CD4-positive, alpha-beta memory T cell (primary cell): ENCODE measurements at regions not wholly inside any gene's neighbourhood (a gene's known extent, or its start where the extent isn't known, plus 50 kb on each side); places are given as distances from the start of the nearest gene placed in this dataset.
"Not testable (repeated sequence)": the region's sequence is repeated elsewhere in the genome, so short reads cannot be mapped to it uniquely, and the experiment has no call there.

Experiments used
- CTCF ChIA-PET: fragments of 350-600 bp; sonication (Branson Sonifier 250); formaldehyde crosslinking; loops from one replicate; lab custom pipeline; 2021; ENCODE audit warnings: inconsistent platforms; ENCODE audit not compliant: partially characterized antibody; lab: Charles Lee
- POLR2A ChIA-PET: fragments of 350-600 bp; sonication (Branson Sonifier 250); formaldehyde crosslinking; loops from one replicate; lab custom pipeline; 2021; ENCODE audit not compliant: partially characterized antibody; lab: Charles Lee
- DNase-seq, 5 donors: peaks; one replicate each; pipeline versions ENCODE4 v3.0.0 to v3.0.0-alpha.2; 2020 to 2022; ENCODE audit warnings: mixed read lengths in 1 of 5
- H3K27ac ChIP-seq: one replicate; pipeline ENCODE4 v1.7.0; 2013; ENCODE audit warnings: low read depth, low read length
- H3K27me3 ChIP-seq: 2 replicates; pipeline ENCODE4 v1.7.0; 2013; ENCODE audit warnings: mild to moderate bottlenecking, low read length, moderate library complexity; ENCODE audit not compliant: insufficient read depth
- H3K36me3 ChIP-seq: 2 replicates; pipeline ENCODE4 v1.7.0; 2013; ENCODE audit warnings: mild to moderate bottlenecking, low read length, moderate library complexity; ENCODE audit not compliant: insufficient read depth
- H3K4me1 ChIP-seq: 2 replicates; pipeline ENCODE4 v1.7.0; 2013; ENCODE audit warnings: mild to moderate bottlenecking, low read length, moderate library complexity; ENCODE audit not compliant: insufficient read depth
- H3K4me3 ChIP-seq, 2 donors: one replicate each; pipeline ENCODE4 v1.7.0; 2013; ENCODE audit warnings: low read length in 2 of 2, mild to moderate bottlenecking in 1 of 2
- H3K9me3 ChIP-seq, 2 donors: one replicate each; pipeline ENCODE4 v1.7.0; 2013; ENCODE audit warnings: low read length in 2 of 2, control low read depth in 1 of 2; ENCODE audit not compliant: control insufficient read depth in 1 of 2
- H3K27ac Mint-ChIP-seq, 7 donors: one replicate each; pipeline ENCODE4 v1.8.0; 2020 to 2021; ENCODE audit warnings: mixed read lengths in 7 of 7, mild to moderate bottlenecking in 6 of 7, inconsistent platforms in 3 of 7, moderate library complexity in 3 of 7
- H3K27me3 Mint-ChIP-seq, 2 donors: one replicate each; pipeline ENCODE4 v1.8.0; 2020 to 2021; ENCODE audit warnings: mixed read lengths in 2 of 2
- H3K36me3 Mint-ChIP-seq, 2 donors: one replicate each; pipeline ENCODE4 v1.8.0; 2020 to 2021; ENCODE audit warnings: mixed read lengths in 2 of 2, inconsistent platforms in 1 of 2, mild to moderate bottlenecking in 1 of 2
- H3K4me1 Mint-ChIP-seq, 4 donors: one replicate each; pipeline ENCODE4 v1.8.0; 2020 to 2021; ENCODE audit warnings: mixed read lengths in 4 of 4, mild to moderate bottlenecking in 1 of 4
- H3K4me3 Mint-ChIP-seq, 8 donors: one replicate each; pipeline ENCODE4 v1.8.0; 2020 to 2021; ENCODE audit warnings: mixed read lengths in 8 of 8, mild to moderate bottlenecking in 7 of 8, moderate library complexity in 6 of 8, inconsistent platforms in 3 of 8
- H3K9me3 Mint-ChIP-seq, 8 donors: one replicate each; pipeline ENCODE4 v1.8.0; 2020 to 2021; ENCODE audit warnings: mixed read lengths in 8 of 8, mild to moderate bottlenecking in 5 of 8, inconsistent platforms in 3 of 8, moderate library complexity in 1 of 8
- intact Hi-C: fragments of 100-400 bp; cut with micrococcal nuclease; formaldehyde crosslinking; loops from one replicate; pipeline ENCODE4 v1.15.1; 2023

GRCh38 chr11:128042290-128042751 lies 545.0 kb downstream of the ETS1 start:
- POLR2A ChIA-PET, result interaction anchor here (0.8 to 2.2 kb wide), 3 partner anchors 10 to 88 kb away, joined by 3 to 11 read pairs (median 7); no protein-coding TSS in a partner anchor
- Mint-ChIP-seq H3K4me3 (peak overlapping the region in 7 of 8 donors; percentile 16 to 74 (median 56)), H3K27ac (peak overlapping the region; percentile 76 to 94 (median 87)), H3K27me3 (no peaks in the 10 kb centered on the region), H3K4me1 (peaks cover 52 to 57% (median 54%) of the 10 kb centered on the region in 4 donors), H3K9me3 (peaks cover 0 to 4% (median 0%) of the 10 kb centered on the region in 8 donors), H3K36me3 (peaks cover 2 to 5% of the 10 kb centered on the region in 2 donors)
- CTCF ChIA-PET, result interaction anchor here (0.7 to 2.3 kb wide), 3 partner anchors 10 to 592 kb away, joined by 3 to 10 read pairs (median 8); no protein-coding TSS in a partner anchor
- no peaks in the 10 kb centered on the region for H3K36me3 ChIP-seq
- peak overlapping the region; percentile 27 for H3K27ac ChIP-seq
- no peaks in the 10 kb centered on the region for H3K27me3 ChIP-seq
- intact Hi-C loops, result no loop called here
- DNase-seq, result no peak
- no peaks in the 10 kb centered on the region for H3K9me3 ChIP-seq
- H3K4me3 ChIP-seq, result peak overlapping the region in 1 of 2 donors; percentile 33
- H3K4me1 ChIP-seq, result peaks cover 83% of the 10 kb centered on the region

GRCh38 chr11:128040603-128041002 lies 546.8 kb downstream of the ETS1 start:
- no peaks in the 10 kb centered on the region for H3K27me3 ChIP-seq
- H3K9me3 ChIP-seq, result no peaks in the 10 kb centered on the region
- DNase-seq, result no peak
- Mint-ChIP-seq H3K9me3 (peaks cover 0 to 4% (median 0%) of the 10 kb centered on the region in 8 donors), H3K4me1 (peaks cover 44 to 57% (median 52%) of the 10 kb centered on the region in 4 donors), H3K27me3 (no peaks in the 10 kb centered on the region), H3K27ac (peak overlapping the region in 6 of 7 donors; percentile 70 to 91 (median 82)), H3K4me3 (peak overlapping the region in 4 of 8 donors; percentile 22 to 73 (median 42)), H3K36me3 (peaks cover 2 to 5% of the 10 kb centered on the region in 2 donors)
- peak overlapping the region; percentile 45 for H3K27ac ChIP-seq
- ChIA-PET CTCF (interaction anchor here (4.8 to 5.2 kb wide), 3 partner anchors 11 to 118 kb away, joined by 36 to 127 read pairs (median 72); no protein-coding TSS in a partner anchor), POLR2A (interaction anchor here (1.1 to 5.0 kb wide), 3 partner anchors 9 to 448 kb away, joined by 4 to 208 read pairs (median 5); no protein-coding TSS in a partner anchor)
- H3K4me3 ChIP-seq, result no peak overlapping the region
- no peaks in the 10 kb centered on the region for H3K36me3 ChIP-seq
- H3K4me1 ChIP-seq, result peaks cover 94% of the 10 kb centered on the region
- intact Hi-C loops, result no loop called here

- H3K27ac ChIP-seq, result peak overlapping the region; percentile 45
- H3K4me1 ChIP-seq, result peaks cover 90% of the 10 kb centered on the region
- H3K9me3 ChIP-seq, result no peaks in the 10 kb centered on the region
- H3K9me3 Mint-ChIP-seq, result peaks cover 0 to 4% (median 0%) of the 10 kb centered on the region in 8 donors
- peak overlapping the region; percentile 18 to 43 for H3K4me3 ChIP-seq
- no peaks in the 10 kb centered on the region for H3K36me3 ChIP-seq
- H3K27me3 Mint-ChIP-seq, result no peaks in the 10 kb centered on the region
- no peaks in the 10 kb centered on the region for H3K27me3 ChIP-seq
- DNase-seq, result peak; percentile 79 to 90 (median 83)
- peak overlapping the region in 2 of 8 donors; percentile 81 to 86 for H3K4me3 Mint-ChIP-seq
- peaks cover 2 to 5% of the 10 kb centered on the region in 2 donors for H3K36me3 Mint-ChIP-seq
- H3K27ac Mint-ChIP-seq, result peak overlapping the region in 5 of 7 donors; percentile 90 to 96 (median 93)
- intact Hi-C loops, result loop anchor here (1.0 to 10.0 kb wide), 6 partner anchors 15 to 808 kb away; no protein-coding TSS in a partner anchor
- CTCF ChIA-PET, result interaction anchor here (0.8 to 5.2 kb wide), 18 partner anchors 11 to 792 kb away, joined by 3 to 127 read pairs (median 4); no protein-coding TSS in a partner anchor
- POLR2A ChIA-PET, result interaction anchor here (0.6 to 5.0 kb wide), 31 partner anchors 10 to 817 kb away, joined by 3 to 208 read pairs (median 4); partner anchors contain the start of gene FLI1
- H3K4me1 Mint-ChIP-seq, result peaks cover 32 to 47% (median 41%) of the 10 kb centered on the region in 4 donors
Observed at GRCh38 chr11:128039140-128040021, 548.0 kb downstream of the ETS1 start.

- Mint-ChIP-seq H3K27me3 (no peaks in the 10 kb centered on the region), H3K4me1 (peaks cover 14 to 39% (median 24%) of the 10 kb centered on the region in 4 donors), H3K27ac (peak overlapping the region in 1 of 7 donors; percentile 82), H3K36me3 (peaks cover 0 to 2% of the 10 kb centered on the region in 2 donors), H3K9me3 (no peaks in the 10 kb centered on the region), H3K4me3 (no peak overlapping the region)
- H3K36me3 ChIP-seq, result no peaks in the 10 kb centered on the region
- peaks cover 67% of the 10 kb centered on the region for H3K4me1 ChIP-seq
- H3K27ac ChIP-seq, result peak overlapping the region; percentile 41
- no peaks in the 10 kb centered on the region for H3K9me3 ChIP-seq
- peak overlapping the region in 1 of 2 donors; percentile 44 for H3K4me3 ChIP-seq
- no peak for DNase-seq
- ChIA-PET POLR2A (interaction anchor here (1.2 to 5.0 kb wide), 4 partner anchors 17 to 136 kb away, joined by 4 to 208 read pairs (median 7); no protein-coding TSS in a partner anchor), CTCF (interaction anchor here (0.6 to 5.2 kb wide), 8 partner anchors 10 to 809 kb away, joined by 3 to 127 read pairs (median 8); no protein-coding TSS in a partner anchor)
- intact Hi-C loops, result loop anchor here (5.0 to 10.0 kb wide), 3 partner anchors 438 to 811 kb away; no protein-coding TSS in a partner anchor
- no peaks in the 10 kb centered on the region for H3K27me3 ChIP-seq
Observed at GRCh38 chr11:128036556-128037093, 550.7 kb downstream of the ETS1 start.

GRCh38 chr11:128036006-128036405 lies 551.4 kb downstream of the ETS1 start:
- peak in 1 of 5 donors; percentile 11 for DNase-seq
- Histone ChIP-seq H3K36me3 (no peaks in the 10 kb centered on the region), H3K4me1 (peaks cover 61% of the 10 kb centered on the region), H3K4me3 (peak overlapping the region in 1 of 2 donors; percentile 44), H3K9me3 (no peaks in the 10 kb centered on the region), H3K27me3 (no peaks in the 10 kb centered on the region), H3K27ac (peak overlapping the region; percentile 41)
- Mint-ChIP-seq H3K4me3 (no peak overlapping the region), H3K9me3 (no peaks in the 10 kb centered on the region), H3K27me3 (no peaks in the 10 kb centered on the region), H3K4me1 (peaks cover 11 to 36% (median 26%) of the 10 kb centered on the region in 4 donors), H3K36me3 (peaks cover 0 to 2% of the 10 kb centered on the region in 2 donors), H3K27ac (no peak overlapping the region)
- ChIA-PET CTCF (interaction anchor here (1.9 to 5.2 kb wide), 5 partner anchors 16 to 123 kb away, joined by 11 to 127 read pairs (median 36); no protein-coding TSS in a partner anchor), POLR2A (interaction anchor here (2.0 kb wide), 1 partner anchor 136 kb away, joined by 6 read pairs; no protein-coding TSS in a partner anchor)
- intact Hi-C loops, result loop anchor here (5.0 to 10.0 kb wide), 3 partner anchors 439 to 811 kb away; no protein-coding TSS in a partner anchor

- H3K36me3 ChIP-seq, H3K27me3 Mint-ChIP-seq, H3K4me3 Mint-ChIP-seq, H3K4me3 ChIP-seq, H3K9me3 ChIP-seq, H3K36me3 Mint-ChIP-seq, H3K27me3 ChIP-seq, H3K9me3 Mint-ChIP-seq, H3K27ac ChIP-seq: not testable (repeated sequence)
- H3K4me1 Mint-ChIP-seq, result peaks cover 4 to 13% (median 4%) of the 10 kb centered on the region in 4 donors
- CTCF ChIA-PET, result interaction anchor here (0.7 to 2.7 kb wide), 21 partner anchors 11 to 810 kb away, joined by 3 to 111 read pairs (median 5); no protein-coding TSS in a partner anchor
- H3K4me1 ChIP-seq, result peaks cover 19% of the 10 kb centered on the region
- peak; percentile 66 to 75 (median 72) for DNase-seq
- intact Hi-C loops, result loop anchor here (1.0 to 10.0 kb wide), 11 partner anchors 55 to 925 kb away; no protein-coding TSS in a partner anchor
- POLR2A ChIA-PET, result interaction anchor here (0.7 to 1.0 kb wide), 3 partner anchors 9 to 126 kb away, joined by 3 to 4 read pairs (median 4); no protein-coding TSS in a partner anchor
- peak overlapping the region in 3 of 7 donors; percentile 51 to 72 (median 66) for H3K27ac Mint-ChIP-seq
Observed at GRCh38 chr11:128031538-128032134, 555.7 kb downstream of the ETS1 start.
